ENCODE measurements at regions not wholly inside any gene's neighbourhood (a gene's known extent, or its start where the extent isn't known, plus 50 kb on each side); places are given as distances from the start of the nearest gene placed in this dataset.

GRCh38 chr18:61616111-61616610, 276.6 kb downstream of the RNF152 start:
- DNase-seq (ENCODE audit: low spot score): no peak

GRCh38 chr18:61612517-61612916, 279.3 kb downstream of the CDH20 start:
- DNase-seq (ENCODE audit: low spot score): no peak

- DNase-seq (ENCODE audit: low spot score): no peak
Observed at GRCh38 chr18:61609131-61609530, 275.9 kb downstream of the CDH20 start.

GRCh38 chr18:61608316-61608715, 275.1 kb downstream of the CDH20 start:
- peak; percentile 36 for DNase-seq (ENCODE audit: low spot score)

- DNase-seq (ENCODE audit: low spot score): no peak
Observed at GRCh38 chr18:61607867-61608266, 274.6 kb downstream of the CDH20 start.

GRCh38 chr18:61606759-61607158, 273.5 kb downstream of the CDH20 start:
- peak; percentile 79 for DNase-seq (ENCODE audit: low spot score)

GRCh38 chr18:61606068-61606660, 272.9 kb downstream of the CDH20 start:
- peak; percentile 36 for DNase-seq (ENCODE audit: low spot score)

- DNase-seq (ENCODE audit: low spot score): no peak
Observed at GRCh38 chr18:61605376-61606067, 272.3 kb downstream of the CDH20 start.
